ENCODE measurements at regions not wholly inside any gene's neighbourhood (a gene's known extent, or its start where the extent isn't known, plus 50 kb on each side); places are given as distances from the start of the nearest gene placed in this dataset.
"Not testable (repeated sequence)": the region's sequence is repeated elsewhere in the genome, so short reads cannot be mapped to it uniquely, and the experiment has no call there.

- H3K27me3 ChIP-seq (ENCODE audit: insufficient read depth, poor library complexity, severe bottlenecking); DNase-seq (ENCODE audit: low read depth in 1 of 2, low spot score in 1 of 2); H3K27ac ChIP-seq (replicated peaks); H3K4me3 ChIP-seq (replicated peaks; ENCODE audit: insufficient read depth, low read length): not testable (repeated sequence)
Observed at GRCh38 chr17:30631651-30632050, 154.4 kb downstream of the GOSR1 start.

DNA sequence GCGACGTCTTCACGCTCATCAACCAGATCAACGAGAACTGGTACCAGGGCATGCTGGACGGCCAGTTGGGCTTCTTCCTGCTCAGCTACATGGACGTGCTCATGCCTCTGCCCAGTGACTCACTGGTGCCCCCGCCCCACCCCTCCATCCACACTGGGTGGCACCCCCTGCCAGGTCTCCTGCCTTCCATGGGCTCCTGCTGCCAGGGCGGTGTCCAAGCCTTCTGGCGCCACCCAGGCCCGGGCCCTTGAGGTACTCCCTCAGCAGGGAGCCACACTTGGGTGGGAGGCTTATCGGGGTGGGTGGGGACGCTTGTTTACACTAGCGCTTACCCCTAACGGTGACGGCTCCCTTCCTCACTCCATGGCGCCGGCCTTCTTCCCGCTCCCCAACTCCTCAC is 148.2 kb downstream of the GOSR1 start:
- H3K4me3 ChIP-seq (replicated peaks; ENCODE audit: insufficient read depth, low read length); DNase-seq (ENCODE audit: low read depth in 1 of 2, low spot score in 1 of 2); H3K27ac ChIP-seq (replicated peaks); H3K27me3 ChIP-seq (ENCODE audit: insufficient read depth, poor library complexity, severe bottlenecking): not testable (repeated sequence)

- DNase-seq (ENCODE audit: low read depth in 1 of 2, low spot score in 1 of 2); H3K4me3 ChIP-seq (replicated peaks; ENCODE audit: insufficient read depth, low read length); H3K27me3 ChIP-seq (ENCODE audit: insufficient read depth, poor library complexity, severe bottlenecking); H3K27ac ChIP-seq (replicated peaks): not testable (repeated sequence)
Observed at GRCh38 chr17:30624180-30624579, 147.0 kb downstream of the GOSR1 start.

DNA sequence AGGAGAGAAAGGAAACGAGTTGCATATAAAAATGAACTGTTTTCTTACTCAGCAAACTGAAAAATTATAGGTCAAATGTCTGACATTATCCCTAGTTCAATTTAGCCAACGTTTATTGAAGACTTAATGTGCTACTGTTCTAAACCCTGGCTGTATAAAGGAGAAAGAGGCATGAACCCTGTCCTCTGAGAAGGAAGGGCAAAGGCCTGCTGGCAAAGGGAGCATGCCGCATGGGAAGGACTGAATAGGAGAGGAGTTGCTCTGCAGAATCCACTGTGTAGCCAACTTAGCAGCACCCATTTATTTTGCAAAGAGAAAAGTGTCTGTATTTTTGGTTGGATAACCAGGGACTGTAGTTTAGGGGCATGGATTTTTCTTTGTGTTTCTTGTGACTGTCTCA is 132.5 kb downstream of the GOSR1 start:
- H3K4me3 ChIP-seq (replicated peaks; ENCODE audit: insufficient read depth, low read length); DNase-seq (ENCODE audit: low read depth in 1 of 2, low spot score in 1 of 2): not testable (repeated sequence)

GRCh38 chr17:30605523-30605922 is 128.3 kb downstream of the GOSR1 start:
- no peak for TF ChIP-seq SPI1 (IDR thresholded peaks at IDR 0.05; ENCODE audit: borderline replicate concordance, low read depth)
- TF ChIP-seq POLR2AphosphoS5 (IDR thresholded peaks at IDR 0.05; ENCODE audit: low read depth) = no peak
- TF ChIP-seq, protein P1, sequence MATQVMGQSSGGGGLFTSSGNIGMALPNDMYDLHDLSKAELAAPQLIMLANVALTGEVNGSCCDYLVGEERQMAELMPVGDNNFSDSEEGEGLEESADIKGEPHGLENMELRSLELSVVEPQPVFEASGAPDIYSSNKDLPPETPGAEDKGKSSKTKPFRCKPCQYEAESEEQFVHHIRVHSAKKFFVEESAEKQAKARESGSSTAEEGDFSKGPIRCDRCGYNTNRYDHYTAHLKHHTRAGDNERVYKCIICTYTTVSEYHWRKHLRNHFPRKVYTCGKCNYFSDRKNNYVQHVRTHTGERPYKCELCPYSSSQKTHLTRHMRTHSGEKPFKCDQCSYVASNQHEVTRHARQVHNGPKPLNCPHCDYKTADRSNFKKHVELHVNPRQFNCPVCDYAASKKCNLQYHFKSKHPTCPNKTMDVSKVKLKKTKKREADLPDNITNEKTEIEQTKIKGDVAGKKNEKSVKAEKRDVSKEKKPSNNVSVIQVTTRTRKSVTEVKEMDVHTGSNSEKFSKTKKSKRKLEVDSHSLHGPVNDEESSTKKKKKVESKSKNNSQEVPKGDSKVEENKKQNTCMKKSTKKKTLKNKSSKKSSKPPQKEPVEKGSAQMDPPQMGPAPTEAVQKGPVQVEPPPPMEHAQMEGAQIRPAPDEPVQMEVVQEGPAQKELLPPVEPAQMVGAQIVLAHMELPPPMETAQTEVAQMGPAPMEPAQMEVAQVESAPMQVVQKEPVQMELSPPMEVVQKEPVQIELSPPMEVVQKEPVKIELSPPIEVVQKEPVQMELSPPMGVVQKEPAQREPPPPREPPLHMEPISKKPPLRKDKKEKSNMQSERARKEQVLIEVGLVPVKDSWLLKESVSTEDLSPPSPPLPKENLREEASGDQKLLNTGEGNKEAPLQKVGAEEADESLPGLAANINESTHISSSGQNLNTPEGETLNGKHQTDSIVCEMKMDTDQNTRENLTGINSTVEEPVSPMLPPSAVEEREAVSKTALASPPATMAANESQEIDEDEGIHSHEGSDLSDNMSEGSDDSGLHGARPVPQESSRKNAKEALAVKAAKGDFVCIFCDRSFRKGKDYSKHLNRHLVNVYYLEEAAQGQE (IDR thresholded peaks at IDR 0.05; ENCODE audit: insufficient replicate concordance, low read depth) = no peak
- TF ChIP-seq GABPA (IDR thresholded peaks at IDR 0.05; ENCODE audit: low read depth) = no peak
- no peak for TF ChIP-seq CTCF (IDR thresholded peaks at IDR 0.05; ENCODE audit: insufficient read depth, low read length)
- H3K4me3 ChIP-seq (replicated peaks; ENCODE audit: insufficient read depth, low read length) = no peak overlapping the region
- no peaks in the 10 kb centered on the region for H3K27me3 ChIP-seq (ENCODE audit: insufficient read depth, poor library complexity, severe bottlenecking)

More for the DNA sequence above, 132.5 kb downstream of the GOSR1 start:
- H3K27me3 ChIP-seq (ENCODE audit: insufficient read depth, poor library complexity, severe bottlenecking); H3K27ac ChIP-seq (replicated peaks): not testable (repeated sequence)

GRCh38 chr17:30605027-30605426 is 127.8 kb downstream of the GOSR1 start:
- TF ChIP-seq GABPA (IDR thresholded peaks at IDR 0.05; ENCODE audit: low read depth) (no peak), POLR2AphosphoS5 (IDR thresholded peaks at IDR 0.05; ENCODE audit: low read depth) (no peak), SPI1 (IDR thresholded peaks at IDR 0.05; ENCODE audit: borderline replicate concordance, low read depth) (peak; percentile 72)
- TF ChIP-seq, protein P1 (IDR thresholded peaks at IDR 0.05; ENCODE audit: insufficient replicate concordance, low read depth) = no peak
- DNase-seq (ENCODE audit: low read depth in 1 of 2, low spot score in 1 of 2) = no peak
- Histone ChIP-seq H3K27ac (replicated peaks) (no peak overlapping the region), H3K27me3 (ENCODE audit: insufficient read depth, poor library complexity, severe bottlenecking) (no peaks in the 10 kb centered on the region), H3K4me3 (replicated peaks; ENCODE audit: insufficient read depth, low read length) (no peak overlapping the region)

More at GRCh38 chr17:30605523-30605922, 128.3 kb downstream of the GOSR1 start:
- no peak overlapping the region for H3K27ac ChIP-seq (replicated peaks)
- no peak for DNase-seq (ENCODE audit: low read depth in 1 of 2, low spot score in 1 of 2)

GRCh38 chr17:30602396-30602795 is 125.2 kb downstream of the GOSR1 start:
- peak overlapping the region; percentile 19; the same call in 1 of the 2 replicates for H3K4me3 ChIP-seq (replicated peaks; ENCODE audit: insufficient read depth, low read length)
- DNase-seq (ENCODE audit: low read depth in 1 of 2, low spot score in 1 of 2); H3K27me3 ChIP-seq (ENCODE audit: insufficient read depth, poor library complexity, severe bottlenecking); H3K27ac ChIP-seq (replicated peaks): not testable (repeated sequence)

GRCh38 chr17:30601984-30602383 is 124.8 kb downstream of the GOSR1 start:
- peak overlapping the region; percentile 19 for H3K4me3 ChIP-seq (replicated peaks; ENCODE audit: insufficient read depth, low read length)
- H3K27ac ChIP-seq (replicated peaks); DNase-seq (ENCODE audit: low read depth in 1 of 2, low spot score in 1 of 2); H3K27me3 ChIP-seq (ENCODE audit: insufficient read depth, poor library complexity, severe bottlenecking): not testable (repeated sequence)
